NT2/D1 (cell line): ENCODE measurements at regions not wholly inside any gene's neighbourhood (a gene's known extent, or its start where the extent isn't known, plus 50 kb on each side); places are given as distances from the start of the nearest gene placed in this dataset.

Source experiments
- SUZ12 ChIP-seq: IDR thresholded peaks from 2 replicates; pipeline ENCODE4 v1.6.1; 2011; ENCODE audit not compliant: insufficient read length, insufficient read depth; ENCODE audit errors: extremely low read depth
- YY1 ChIP-seq: IDR thresholded peaks from 2 replicates; pipeline ENCODE4 v1.6.1; 2011; ENCODE audit not compliant: insufficient read length, insufficient read depth
- ZNF274 ChIP-seq: IDR thresholded peaks from 2 replicates; pipeline ENCODE4 v1.6.1; 2011; ENCODE audit warnings: mild to moderate bottlenecking, low read depth, low read length

- TF ChIP-seq YY1 (no peak), ZNF274 (no peak), SUZ12 (no peak)
Measured at GRCh38 chr16:85163278-85164112, 51.2 kb upstream of the CIBAR2 start.
